CD4-positive, alpha-beta T cell treated with Interleukin-15 for 4 hours (primary cell): ENCODE measurements at regions not wholly inside any gene's neighbourhood (a gene's known extent, or its start where the extent isn't known, plus 50 kb on each side); places are given as distances from the start of the nearest gene placed in this dataset.

Experiments
- DNase-seq: peaks from one replicate; pipeline ENCODE4 v3.0.0-alpha.2; 2020; ENCODE audit warnings: low spot score

DNA sequence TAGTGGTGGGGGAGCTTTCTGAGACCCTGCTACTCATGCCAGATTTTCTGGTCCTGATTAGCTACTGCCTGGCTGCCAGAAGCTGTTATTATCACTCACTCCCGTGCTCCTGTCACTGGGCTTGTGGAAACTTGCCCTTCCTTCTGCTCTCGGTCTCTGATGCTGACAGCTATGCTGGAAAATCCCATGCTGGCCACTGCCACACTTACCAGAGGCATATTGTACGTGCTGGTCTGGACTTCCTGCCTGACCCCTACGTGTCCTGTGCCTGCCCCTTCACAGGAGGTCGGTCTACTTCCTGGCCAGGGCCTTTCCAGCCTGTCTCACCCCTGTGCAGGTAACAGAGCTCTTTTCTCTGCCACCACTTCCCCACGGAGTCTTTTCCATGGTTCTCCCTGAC, 149.4 kb upstream of the PLEKHG7 start:
- DNase-seq: no peak

DNA sequence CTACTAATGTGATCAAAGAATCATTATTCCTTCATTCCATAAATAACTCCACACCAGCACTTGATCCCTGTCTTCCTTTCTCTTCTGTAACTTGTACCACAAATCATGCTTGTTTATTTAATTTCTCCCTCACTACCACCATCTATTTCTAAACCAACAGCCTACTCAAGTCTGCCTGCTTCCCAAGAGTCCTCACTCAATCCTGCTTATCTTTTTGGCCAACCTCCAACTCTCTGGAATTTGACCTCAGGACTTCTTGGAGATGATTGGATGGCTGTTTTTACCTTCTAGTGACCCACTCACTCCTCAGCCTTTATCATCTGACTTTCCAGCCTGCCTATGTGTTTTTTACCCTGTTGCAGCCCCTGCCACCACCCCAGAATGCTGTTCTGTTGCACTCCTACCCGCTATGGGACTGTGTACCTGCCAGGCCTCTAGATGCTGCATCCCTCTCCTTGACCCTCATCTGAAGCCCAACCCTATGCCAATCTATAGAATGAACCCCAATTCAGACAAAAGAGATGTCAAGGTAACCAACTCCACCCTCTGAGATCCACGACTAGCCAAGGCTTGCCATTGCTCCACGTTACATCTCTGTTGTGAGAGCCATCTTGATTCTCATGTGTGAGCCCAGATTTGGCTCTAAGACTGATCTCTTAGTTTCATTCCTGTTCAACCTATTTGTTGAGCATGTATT, 150.2 kb upstream of the PLEKHG7 start:
- DNase-seq: no peak

DNA sequence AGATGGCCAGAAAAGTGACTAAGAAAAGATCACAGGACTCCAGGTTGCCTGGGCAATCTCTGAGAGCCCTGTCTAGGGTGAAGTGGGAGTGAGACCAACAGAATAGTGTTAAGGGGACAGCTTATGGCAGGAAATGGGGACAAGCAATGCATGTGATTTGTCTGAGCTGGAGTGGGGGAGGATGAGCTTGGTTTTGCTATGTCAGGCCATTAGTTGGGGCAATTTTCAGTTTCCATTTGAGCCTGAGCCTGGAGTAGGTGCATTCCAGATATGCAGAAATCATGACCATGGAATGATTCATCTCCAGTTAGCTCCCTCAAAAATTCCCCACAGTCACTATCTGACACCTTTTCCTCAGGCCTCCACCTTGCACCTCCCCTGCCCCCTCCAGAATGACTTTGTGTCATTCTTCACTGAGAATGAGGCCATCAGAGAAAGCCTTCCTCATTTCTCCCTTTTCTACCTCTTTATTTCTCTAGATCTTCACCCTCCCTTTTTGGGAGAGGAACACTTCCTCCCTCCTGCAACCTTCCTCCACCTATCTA, 150.9 kb upstream of the PLEKHG7 start:
- DNase-seq: no peak

DNA sequence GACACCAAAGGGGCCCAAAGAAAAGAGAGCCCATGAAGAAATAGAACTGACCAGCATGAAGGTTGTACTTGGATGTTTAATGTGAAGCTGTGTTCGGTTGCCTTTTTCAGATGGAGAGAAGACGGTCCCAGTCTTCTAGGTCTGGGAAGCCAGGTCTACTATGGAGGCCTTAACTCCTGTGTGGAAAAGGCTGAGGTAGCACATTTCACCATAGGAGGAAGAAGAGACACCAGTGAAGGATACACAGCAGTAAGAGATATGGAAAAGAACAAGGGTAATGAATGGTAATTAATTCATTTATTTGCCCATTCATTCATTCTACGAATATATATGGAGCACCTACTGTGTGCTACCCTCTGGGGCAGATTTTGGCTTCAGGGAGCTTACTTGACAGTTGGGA, 151.6 kb upstream of the PLEKHG7 start:
- DNase-seq: no peak

DNA sequence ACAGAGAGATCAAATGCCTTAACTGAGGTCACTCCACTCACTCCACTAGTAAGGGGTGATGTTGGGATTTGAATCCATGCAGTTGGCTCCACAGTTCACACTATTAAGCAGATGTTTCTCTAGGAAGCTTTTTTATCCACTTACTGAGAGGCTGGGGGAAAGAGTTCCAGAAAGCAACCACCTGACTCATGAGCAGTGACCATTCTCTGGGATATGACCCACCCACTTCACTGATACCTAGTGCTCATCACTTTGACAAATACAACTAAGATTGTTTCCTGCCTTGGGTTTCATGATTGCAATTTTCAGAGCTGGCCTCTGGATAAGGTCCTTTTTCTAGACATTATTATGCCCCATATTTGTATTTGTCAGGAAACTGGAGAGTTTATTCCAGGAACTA, 152.1 kb upstream of the PLEKHG7 start:
- DNase-seq: no peak

DNA sequence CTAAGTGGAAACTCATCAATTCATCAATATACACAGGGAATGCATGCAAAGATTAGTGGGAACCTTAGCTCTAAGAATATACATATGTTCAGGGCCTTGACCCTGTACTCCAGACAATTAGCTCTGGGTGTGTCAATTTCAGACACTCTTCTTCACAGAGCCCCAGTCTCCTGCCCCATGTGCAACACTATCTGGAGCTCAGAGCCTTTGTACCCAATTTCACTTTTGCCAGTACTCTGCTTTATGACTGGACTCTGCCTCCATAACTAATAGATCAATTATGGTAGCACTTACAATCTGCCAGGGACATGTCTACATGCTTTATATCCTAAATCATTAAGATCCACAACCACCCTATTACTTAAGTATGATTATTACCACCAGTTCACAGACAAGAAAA, 152.5 kb upstream of the PLEKHG7 start:
- DNase-seq: no peak

DNA sequence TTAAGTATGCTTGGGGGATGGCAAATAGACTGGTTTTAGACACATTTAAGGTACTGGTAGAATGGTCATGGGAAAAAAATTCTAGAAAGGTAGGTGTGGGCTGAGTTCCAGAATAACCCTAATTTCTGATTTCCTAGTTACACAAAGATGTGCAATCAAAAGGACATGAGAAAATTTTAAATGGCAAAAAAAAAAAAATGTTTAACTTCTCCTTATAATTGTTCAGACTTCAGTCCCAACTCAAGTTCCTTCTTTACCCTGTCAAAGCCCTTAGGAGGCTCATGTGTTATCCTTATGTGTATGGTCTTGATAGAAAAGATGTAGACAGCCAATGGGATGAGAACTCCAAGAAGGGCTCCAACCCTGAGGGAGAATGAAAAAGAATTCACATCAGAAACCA, 153.3 kb upstream of the PLEKHG7 start:
- no peak for DNase-seq

DNA sequence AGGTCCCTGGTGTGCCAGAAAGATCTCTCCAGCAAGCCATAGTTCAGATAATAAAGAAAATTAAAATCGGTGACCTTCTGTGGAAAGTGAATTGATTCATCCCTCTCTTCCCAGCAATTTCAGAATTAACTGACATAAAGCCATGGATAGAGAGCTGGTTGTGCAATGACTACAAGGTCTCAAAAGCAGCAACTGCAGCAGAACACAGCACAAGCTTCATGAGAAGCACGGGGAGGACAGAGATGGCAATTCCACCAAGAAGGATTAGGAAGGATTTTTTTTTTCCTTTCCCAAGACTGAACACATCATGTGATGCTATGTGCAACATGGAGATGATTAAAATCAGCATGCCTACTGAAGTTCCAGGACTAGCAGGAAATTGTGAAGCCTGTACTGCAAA, 154.9 kb upstream of the PLEKHG7 start:
- DNase-seq: no peak

DNA sequence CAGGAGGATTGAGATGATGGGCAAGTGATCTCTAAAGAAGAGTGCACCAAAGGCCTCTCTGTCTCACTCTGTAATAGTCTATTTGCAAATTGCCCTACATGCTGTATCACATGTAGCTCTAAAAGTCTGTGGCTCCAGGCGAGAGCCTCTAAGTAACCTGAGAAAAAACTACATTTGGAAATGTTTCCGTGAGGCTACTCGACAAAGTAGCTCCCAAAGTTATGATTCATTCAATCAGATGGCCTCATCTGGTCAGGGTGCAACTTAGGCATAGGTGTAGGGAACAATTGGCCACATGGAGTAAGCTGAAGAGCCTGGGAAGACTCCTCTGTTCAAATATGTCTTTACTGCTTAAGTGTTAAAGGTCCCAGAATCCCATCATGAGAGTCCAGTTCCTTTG, 155.4 kb upstream of the PLEKHG7 start:
- DNase-seq: no peak

DNA sequence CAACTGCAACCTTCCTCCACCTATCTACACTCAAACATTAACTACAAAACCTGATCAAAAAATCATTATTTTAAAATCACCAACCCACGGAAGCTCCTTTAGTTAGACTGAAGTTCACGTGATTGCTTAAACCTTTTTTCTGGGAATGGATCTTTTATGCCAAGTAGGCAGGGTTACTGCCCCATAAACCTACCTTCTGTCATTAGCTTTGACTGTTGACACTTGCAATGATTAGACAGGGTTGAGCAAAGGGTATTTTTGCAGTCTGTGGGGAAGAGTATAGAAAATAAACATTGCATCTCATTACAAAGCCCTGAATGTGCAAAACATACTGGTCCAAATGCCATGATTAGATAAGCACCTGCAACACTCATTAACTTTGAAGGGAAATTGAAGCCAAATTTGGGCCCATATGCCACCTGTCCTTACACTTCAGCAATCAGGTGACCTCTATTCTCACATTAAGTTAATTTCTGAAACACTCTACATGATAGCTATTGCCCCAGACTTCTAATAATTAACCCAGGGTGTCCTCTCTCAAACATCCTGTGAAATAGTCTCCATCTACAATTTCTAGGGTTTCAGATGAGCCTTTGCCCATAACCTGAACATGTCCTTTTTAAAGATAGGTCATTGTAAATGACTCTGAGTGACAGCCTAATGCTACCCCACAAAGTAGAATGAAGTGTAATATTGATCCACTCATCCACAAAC, 156.0 kb upstream of the PLEKHG7 start:
- no peak for DNase-seq

DNA sequence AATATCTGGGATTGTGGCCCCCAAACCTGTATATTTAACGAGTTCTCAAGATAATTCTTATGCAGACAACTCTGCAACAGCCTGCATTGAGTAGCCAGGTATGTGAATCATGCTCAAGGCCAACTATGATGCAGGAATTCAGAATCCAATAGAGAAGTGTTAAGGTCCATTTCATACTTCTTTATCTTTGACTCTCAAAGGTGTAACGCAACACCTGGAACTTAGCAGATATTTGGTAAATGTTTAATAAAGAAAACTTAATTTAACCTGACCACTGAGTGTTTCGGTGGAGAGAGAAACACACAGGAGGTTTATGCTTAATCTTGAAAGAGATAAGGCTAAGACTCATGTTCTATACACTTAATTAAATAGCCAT, 156.5 kb upstream of the PLEKHG7 start:
- DNase-seq: no peak

DNA sequence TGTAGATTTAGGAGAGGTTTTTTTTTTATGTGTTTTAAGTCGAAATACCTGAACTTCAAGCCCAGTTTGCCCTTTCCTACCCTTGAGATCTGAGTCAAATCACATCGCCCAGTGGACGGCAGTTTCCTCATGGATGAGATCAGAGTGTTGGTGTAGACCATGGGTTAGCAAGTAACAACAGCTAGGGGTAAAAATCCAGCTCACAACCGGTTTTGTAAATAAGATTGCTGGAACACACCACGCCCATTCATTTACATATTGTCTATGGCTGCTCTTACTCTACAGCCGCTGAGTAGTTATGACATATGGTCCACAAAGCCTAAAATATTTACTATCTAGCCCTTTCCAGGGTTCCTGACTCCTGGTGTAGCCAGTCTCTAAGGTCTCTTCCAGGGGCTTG, 158.5 kb upstream of the PLEKHG7 start:
- no peak for DNase-seq

DNA sequence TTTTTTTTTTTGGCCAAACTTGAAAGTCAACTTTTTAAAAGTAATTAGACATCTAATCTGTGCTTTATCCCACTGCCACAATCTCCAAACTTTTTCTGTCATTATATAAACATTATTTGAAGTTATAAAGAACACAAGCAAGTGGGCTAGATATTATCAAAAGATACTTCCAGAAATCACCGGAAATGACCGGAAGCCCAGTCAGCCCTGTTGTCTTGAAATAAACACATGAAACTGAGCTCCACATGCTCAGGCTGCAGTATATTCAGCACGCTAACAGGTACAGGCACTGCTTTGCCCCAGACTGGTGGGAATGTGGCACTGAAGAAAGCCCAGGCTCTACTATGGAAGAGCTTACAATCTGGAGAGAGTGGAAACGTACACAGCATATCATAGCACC, 158.9 kb upstream of the PLEKHG7 start:
- no peak for DNase-seq

DNA sequence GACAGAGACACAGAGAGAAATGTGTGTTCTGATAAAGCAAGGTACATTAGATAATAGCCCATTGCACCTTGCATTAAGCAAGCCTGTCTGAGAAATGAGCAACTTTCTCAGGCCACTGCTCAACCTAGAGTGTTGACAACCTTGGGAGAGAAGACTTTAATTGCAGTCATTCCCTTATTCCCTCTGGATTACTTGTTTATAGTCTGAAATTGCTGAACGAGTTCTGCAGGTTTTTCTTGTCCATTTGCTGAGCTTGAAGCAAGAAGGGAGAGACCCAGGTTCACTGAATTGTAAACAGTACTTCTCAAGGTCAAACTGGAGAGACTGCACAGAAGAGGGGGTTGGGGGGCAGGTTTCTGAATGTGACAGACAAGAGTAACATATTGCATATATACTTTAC, 159.4 kb upstream of the PLEKHG7 start:
- DNase-seq: no peak

DNA sequence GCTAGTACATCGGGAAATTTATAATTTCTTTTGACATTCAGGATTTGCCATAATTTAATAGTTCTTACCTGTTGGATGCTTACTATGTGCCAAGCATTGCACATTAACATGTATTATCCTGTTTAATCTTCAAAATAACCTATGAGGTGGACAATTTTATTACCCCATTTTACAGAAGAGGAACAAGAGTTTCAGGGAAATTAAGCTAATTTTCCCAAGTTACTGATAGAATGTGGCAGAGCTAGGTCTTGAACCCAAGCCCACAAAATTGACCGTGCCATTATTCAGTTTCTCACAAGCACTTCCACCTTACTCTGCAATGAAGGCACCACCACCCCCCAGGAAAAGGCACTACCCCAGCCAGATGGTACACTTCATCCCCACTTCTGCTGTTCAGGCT, 161.1 kb upstream of the PLEKHG7 start:
- DNase-seq: no peak

DNA sequence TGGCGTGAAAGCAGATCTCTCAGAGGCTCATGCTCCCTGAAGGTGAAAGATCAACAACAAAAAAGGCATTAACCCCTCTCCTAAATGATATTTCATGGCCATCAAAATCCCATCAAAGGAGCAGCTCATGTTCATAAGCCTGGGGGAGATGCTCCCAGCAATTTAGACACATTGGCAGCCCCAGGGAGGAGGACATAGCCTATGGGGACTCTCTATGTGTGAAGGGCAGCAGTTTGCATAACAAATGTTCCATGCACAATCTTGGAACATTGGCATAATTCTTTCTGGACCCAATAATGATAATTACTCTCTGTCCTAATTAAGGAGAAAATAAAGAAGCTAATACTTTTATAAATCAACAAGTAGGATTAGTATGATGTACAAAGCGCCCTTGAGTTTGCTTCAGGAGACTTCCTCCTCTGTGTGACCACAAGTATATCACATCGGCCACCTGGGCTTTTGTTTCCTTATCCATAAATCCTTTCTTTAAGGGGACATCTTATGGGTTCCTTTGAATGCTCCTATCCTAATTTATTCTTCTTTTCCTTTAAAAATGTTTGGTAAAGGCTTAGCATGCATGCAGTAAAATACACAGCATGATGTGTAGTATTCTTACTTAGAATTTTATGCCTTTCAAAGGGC, 161.9 kb upstream of the PLEKHG7 start:
- DNase-seq: no peak

DNA sequence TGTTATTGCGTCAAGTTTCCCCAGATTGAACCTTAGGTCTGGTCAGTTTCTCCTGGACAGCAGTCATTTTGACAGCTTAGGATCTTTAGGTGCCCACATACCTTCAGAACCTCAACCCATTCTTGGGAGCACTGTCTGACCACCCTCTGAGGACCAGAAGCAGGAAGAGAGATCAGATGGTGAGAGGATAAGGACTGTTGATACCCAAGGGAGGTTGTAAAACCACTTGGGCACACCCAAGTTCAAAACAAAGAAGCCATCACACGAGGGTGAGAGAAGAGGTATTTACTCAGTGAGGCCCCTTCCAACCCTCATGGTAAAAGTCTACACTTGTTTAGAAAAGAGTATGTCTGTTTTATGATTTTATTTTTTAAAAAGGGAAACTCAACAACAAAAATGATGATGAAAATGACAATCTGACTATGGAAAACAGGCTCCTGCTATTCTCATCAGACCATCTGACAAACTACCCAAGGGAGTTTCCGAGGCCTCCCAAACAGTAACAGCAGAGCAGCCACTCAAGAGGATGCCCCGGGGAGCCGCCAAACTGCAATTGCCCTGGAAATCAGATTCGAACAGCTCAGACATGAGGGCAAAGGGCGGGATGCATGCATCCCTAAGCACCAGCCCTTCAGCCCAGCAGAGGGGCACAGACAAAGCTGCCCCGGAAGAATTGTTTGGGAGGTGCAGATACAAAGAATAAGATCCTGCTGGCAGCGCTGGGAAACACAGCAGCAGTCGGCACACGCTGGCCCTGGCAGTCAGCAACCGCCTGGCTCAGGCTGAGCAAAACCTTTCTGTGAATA, 162.6 kb upstream of the PLEKHG7 start:
- peak; percentile 28 for DNase-seq

DNA sequence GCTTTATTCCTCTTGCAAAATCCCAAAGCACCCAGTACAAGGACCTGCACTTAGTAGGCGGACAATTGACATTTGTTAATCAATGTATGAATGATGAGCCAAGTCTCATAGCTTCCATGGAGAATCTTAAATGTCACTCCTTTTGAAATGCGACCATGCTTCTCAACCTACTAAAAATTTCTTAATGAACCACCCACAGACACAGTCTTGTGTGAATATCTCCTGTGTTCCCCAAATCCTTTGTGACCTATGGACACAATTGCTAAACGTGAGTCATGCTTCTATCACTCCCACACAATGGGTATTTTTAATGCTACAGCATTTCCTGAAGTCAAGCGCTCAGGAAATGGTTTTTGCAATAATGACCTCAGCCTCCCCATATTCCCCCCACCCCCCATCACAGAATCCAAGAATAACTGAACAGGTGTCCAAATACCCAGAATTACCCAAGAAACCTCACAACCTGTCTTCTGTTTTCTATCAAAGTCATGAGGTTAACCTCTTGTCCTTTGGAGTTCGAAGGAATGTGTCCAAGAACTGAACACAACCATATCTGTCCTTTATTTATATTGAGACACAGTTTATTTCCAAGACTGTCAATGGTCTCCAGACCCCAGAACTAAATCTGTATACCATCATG, 163.6 kb upstream of the PLEKHG7 start:
- DNase-seq: peak; percentile 56

DNA sequence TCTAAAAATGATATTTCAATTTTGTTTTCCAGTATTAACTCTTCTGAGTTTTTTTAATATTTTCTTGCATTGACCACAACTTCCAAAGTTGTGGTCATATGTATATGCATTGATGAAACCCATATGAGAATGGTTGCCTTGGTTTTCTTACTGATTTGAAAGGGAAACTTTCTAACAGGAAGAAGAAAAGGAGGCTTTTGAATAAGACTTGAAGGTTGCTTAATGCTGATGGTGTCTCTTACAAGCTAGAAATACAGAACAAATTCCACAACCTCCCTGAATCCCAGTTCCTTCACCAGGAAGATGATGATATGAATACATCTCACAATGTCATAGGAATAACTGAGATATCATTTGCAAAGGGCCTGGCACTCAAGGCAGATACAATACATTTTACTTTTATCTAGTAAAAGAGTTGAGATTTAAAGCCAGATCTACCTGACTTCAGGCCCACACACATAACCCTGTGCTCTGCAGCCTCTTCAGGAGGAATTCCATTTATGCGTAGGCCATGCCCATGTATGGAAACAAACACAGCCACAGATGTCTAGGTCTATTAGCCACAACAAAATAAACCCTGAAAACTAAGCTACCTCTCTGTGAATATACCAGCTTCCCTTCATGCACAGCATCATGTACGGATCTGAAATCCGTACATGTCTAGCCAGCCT, 165.4 kb upstream of the PLEKHG7 start:
- no peak for DNase-seq

DNA sequence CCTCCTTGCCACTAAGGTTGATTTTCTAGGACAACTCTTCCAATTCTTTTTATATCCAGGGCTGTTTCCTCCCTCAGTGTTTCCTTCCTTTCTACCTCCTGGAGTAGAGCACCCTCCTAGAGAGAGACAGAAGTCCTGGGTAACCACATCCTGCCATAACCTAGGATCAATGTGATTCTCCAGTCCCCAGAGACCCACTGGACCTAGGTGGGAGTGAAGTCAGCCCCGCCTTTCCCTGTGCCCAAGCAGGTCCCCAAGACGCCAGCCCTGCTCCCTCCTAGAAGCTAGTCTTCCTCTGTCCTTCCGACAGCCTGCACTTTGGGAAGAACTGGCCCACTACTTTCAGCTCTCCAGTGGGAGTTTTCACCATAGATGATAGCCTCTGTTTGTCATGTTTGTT, 166.8 kb upstream of the PLEKHG7 start:
- DNase-seq: no peak

DNA sequence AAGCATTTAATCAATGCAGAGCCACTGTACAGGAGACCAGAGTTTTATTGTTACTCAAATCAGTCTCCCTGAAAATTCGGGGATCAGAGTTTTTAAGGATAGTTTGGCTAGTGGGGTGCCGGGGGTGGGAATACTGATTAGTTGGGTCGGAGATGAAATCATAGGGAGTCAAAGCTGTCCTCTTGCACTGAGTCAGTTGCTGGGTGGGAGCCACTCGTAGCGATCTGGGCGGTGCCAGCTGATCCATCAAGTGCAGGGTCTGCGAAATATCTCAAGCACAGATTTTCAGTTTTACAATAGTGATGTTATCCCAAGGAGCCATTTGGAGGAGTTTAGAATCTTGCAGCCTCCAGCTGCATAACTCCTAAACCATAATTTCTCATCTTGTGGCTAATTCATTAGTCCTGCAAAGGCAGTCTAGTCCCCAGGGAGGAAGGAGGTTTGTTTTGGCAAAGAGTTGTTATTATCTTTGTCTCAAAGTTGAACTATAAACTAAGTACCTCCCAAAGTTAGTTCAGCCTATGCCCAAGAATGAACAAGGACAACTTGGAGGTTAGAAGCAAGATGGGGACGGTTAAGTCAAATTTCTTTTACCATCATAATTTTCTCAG, 169.4 kb upstream of the PLEKHG7 start:
- no peak for DNase-seq
